NCI-H1092 treated with DMSO at 0.1 percent for 48 hours (cell line): ENCODE measurements at regions not wholly inside any gene's neighbourhood (a gene's known extent, or its start where the extent isn't known, plus 50 kb on each side); places are given as distances from the start of the nearest gene placed in this dataset.

ENCODE experiments used
- DNase-seq: peaks from one replicate; lab custom pipeline; 2025; lab: John Stamatoyannopoulos, UW

DNA sequence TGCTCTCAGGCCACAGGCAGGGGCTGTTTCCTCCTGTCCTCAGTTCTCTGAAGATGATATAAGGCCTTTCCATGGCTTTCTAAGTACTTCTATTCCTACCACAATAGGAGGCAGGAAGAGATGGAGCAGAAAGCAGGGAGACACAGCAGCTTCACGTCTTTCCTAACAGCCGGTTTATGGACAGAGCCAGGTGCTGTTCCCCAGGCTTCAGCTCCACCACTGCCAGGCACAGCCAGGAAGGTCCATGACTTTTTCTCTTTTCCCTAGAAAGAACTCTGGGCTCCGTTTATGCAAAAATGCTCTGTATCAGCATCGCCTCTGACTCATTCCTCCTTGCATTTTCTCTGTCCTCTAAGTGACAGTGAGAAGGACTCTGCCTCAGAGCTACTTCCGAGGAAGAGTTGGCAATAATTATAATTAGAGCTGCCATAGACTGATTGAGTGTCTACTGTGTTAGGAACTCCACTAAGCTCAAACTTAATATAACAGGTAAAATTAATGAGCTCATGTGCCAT lies 478.5 kb downstream of the RASEF start:
- DNase-seq: no peak

DNA sequence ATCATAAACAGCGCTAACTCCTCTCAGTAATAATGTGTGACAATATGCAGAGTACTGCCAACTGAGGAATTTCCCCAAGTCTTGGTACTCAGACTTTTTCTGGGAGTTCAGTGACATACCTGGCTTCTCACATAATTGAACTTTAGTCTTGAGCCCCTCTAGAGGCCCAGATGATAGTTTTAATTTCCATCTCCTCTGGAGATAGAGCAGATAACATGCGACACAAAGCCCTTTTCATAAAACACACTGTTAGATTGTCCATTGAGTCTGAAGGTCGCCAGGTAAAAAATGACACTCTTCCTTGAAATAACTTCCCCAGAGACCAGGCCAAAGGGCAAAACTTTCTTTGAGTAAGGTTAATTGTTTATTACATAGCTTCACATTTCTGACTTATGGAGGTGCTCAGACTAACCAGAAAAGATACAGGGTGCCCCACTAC lies 476.0 kb downstream of the RASEF start:
- no peak for DNase-seq

DNA sequence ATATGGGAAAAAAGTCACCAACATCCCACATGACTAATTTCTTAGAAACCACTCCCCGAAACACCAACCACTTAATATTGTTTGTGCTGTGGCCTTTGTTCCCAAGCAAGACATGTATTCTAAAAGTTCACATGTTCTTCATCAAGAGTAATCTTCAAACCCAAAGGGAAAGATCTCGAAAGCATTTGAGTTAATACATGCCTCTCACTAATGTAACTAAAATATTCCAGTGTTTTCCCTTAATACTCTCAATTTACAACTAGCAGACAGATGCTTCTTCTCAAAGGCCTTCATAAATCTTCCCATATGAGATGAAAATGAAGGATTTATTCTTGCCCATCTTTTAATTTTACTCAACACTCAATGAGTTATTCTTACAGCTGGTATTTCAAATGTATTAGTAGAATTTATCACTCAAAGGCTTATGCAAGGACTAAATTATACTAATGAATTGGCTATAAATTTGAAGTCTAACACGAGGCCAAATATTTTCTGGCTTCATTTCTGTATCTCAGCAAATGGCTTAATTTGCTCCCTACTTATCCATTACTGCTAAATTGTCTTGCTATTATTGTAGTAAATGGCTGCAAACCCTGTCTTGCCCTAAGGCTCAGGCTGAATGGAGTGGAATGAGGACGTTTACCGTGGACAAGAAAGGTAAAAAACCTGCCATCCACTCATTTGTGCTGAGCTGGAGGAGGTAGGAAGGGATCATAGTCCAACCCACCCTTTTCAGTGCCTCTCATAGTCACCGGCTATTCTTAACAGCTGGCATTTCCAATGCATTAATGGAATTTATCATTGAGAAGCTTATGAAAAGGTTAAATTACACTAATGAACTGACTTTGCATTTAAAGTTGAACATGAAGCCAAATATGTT lies 474.4 kb downstream of the RASEF start:
- DNase-seq: no peak

DNA sequence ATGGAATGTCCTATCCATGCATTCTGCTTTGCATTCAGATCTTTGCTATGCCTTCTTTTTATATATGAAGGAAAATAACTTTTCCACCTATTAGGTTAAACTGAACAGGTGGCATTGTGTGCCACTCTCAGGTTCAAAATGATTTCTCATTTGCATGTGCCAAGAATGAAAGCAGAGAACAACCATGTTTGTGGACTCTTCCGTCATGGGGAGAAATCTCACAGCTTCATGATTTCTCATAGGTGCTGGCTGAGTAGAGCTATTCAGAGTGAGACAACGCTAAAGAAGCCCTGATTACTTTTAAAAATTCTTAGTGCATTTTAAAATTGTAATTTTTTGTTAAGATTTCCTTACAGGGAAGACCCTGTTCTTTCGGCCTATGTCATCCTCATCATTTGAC lies 472.1 kb downstream of the RASEF start:
- no peak for DNase-seq

DNA sequence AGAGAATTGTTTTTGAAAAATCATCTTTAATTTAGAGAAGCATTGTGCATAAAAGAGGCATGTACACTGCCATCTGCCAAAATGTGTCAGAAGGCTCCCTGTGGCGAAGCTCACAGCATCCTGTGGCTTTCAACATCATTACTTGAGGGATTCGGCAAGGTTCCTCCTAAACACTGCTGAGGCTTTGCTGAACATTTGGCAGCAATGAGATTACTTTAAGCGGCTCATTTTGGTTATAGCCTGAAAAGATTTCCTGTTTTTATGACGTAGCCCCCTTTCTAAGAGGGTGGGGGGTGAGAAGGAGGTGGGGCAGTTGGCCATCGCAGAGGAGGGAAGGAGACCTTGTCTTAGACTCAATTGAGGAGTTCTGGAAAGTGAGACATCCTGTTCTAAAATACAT lies 469.4 kb downstream of the RASEF start:
- no peak for DNase-seq

DNA sequence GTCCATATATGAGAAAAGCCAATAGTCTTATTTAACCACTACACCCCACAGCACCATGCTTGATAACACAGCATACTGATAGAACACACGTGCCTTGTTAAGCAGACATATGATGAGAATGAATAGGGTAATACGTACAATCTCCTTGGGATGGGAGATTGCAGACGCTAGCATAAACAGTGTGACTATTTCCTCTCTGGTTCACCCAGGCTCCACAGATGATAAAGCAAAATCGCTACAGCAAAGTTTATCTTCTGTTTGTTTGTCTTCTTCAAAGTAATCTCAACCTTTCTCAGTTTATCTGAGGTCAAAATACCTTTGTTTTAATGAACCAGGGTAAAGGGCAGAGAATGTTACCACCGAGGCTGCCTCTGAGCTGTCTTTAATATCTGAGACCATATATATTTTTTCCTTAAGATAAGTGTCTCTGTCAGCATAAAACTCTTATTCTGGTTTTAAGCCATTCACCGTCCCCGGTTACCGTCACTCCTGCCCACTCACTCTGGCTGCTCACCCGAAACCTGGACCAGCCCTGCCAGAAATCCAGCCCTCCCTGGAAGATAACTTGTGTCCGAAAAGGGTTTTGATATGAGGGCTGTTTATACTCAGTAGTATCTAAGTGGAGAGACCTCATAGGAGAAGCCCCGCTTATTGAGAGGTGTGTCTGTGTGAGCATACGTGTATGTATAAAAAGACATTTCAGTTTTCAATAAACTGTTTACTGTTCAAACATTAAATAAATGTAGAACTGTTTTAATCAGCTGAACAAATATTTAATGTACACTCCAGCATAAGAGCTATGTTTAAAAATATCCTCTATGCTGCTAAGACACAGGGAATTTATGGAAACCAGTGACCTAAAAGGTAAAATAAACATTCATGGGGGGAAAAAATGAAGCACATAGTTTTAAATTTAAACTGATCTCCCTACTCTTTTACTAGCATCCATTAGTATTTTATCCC lies 465.4 kb downstream of the RASEF start:
- DNase-seq: peak; percentile 83

DNA sequence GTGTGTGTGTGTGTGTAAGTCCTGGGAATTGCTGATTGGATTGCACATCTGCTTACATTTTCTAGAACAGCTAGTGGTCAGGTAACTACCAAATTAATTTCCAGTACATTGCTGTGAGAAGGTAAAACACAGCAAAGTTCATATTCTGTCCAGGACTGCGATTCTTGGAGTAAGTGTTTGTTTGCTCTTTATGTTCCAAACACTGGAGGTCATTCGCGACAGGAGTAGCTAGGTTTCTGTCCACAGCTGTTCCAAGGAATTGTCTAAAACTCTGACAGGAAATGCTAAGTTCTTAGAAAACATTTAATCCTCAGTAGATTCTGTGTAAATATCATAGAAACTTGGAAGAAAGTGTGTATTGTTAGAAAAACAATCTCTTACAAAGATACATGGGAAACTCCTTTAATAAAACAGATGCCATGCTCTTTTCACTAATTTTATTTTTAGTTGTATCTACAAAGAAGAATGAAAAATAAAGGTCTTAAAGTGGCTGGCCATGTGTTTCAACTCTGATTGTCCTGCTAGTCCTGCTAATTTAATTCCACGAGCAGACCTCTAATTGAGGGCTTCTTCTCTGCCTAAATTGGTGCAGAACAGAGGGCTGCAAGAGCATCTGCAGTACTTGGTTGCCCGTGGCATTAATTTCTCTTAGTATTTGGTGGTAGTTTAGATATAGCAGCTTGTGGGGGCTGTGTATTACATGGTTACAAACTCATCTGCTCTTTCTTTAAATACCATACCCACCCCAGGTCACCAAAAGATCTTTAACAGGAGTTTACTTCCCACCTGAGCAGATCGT lies 464.5 kb downstream of the RASEF start:
- DNase-seq: peak; percentile 50

DNA sequence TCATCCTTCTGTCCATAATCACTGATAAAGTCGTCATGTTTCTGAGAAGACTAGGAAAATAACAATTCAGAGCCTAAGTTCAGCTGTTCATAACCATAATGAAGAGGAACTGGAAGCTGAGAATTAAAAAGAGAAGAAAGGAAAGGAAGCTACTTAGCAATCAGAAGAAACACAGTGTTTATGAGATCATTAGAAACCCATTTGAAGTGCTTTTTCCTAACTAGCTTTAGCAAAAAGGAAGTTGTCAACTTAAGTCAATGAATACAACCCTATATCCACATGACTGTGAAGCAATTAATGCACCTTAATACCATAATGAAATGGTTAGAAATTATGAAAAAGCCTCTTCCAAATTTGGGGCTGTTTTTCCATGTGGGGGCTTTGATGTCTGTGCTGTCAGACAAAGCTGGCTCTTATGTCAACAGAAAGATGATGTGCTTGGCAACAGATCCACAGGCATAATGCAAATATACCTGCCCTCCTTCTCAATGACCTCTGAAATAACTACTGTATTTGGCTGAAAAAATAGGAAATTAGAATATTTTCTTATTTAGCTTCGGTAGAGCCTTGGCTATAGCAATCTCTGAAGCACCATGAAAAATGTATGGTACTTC lies 463.5 kb downstream of the RASEF start:
- peak; percentile 72 for DNase-seq

DNA sequence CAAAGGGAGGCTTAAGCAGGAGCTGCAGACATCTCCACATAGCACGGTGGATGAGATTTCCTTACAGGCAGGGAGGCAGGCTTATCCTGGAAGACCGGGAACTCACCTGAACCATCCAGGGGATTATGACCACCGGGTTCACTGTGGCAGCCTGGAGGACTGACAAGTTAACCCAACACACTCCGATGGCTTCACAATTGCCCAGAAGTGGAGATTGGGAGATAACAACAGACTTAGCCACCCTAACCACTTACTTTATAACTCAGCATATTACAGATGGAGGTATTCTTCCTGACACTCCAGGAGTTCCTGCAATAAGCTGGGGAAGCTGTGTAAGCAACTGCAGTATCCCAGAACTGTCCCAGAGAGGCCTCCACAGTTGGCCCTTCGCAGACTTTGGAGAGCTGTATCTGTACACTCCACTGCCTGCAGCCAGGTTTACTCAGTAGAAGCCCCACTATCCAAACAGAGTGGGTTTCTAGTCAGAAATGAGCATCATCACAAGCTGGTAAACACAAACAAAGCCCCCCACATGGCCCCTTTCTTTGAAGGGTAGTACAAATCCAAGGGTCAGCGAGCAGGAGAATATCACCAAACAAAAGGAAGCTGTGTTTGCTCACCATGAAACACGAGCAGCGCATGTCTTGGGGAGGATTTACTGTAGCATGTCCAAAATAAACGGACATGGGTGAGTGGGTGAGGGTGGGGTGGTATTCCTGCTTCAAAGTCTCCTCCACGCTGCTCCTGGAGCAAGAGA lies 462.2 kb downstream of the RASEF start:
- DNase-seq: peak; percentile 72

DNA sequence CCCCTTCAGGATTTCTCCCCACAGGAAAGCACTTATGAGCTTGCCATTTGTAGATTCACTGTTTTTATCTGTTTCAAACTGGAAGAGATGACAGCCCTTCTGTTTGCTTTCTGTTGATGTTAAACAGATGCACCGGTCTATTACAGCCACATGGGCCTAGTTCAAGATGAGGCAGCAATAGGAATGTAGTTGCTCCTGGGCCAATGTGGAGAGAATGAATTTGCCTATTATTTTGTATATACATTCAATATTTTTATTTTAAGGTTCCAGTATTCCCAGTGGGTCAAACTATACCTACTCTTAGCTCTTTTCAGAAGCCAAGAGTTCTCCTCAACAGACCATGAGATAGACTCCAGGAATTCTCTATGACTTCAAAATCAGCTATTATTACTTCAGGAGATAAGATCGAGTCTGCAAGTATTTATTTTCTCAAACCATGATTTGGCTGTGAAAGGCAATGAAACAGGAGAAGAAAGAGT lies 461.6 kb downstream of the RASEF start:
- no peak for DNase-seq

DNA sequence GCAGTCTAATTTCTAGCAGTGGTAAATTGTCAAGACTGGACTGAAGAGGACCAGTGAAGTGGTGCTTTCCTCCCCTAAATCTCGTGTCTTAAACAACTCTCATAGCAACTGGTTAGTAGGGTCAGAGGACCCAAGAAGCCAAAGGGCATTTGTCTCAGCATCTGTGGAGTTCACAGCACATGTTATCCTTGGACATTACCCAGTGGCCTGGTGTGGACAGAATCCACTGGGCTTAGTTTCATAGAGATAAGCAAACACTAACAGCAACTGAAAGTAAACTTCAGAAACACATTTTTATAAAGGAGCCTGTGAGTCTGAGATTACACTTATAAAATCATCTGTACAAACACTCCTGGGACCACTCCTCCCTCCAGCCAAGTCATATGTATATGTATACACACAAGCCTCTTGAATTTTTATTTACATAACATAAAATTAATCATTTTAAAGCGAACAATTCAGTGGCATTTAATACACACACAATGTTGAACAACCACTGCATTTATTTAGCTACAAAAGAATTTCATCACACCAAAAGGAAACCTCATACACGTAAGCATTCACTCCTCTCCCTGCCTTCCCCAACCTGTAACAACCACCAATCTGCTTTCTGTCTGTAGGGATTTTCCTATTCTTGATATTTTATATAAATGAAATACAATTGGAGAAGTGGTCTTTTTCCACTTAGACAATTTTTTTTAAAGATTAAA lies 457.8 kb downstream of the RASEF start:
- peak; percentile 28 for DNase-seq

DNA sequence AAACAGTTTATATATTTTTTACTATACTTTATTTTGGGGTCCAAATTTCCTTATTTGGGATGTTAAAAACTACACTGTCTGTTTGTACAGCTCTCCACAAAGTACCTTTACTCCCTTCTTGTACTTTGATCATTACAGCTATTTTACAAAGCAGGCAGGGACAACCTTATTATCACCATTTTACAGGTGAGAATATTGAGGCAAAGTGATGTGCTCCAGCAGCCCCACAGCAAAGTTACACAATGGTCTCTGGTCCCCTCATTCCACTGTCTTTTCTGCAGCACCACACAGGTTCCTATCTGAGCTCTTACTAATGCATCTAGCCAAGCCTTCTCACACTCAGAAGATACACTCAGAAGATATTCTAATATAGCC lies 457.3 kb downstream of the RASEF start:
- no peak for DNase-seq

DNA sequence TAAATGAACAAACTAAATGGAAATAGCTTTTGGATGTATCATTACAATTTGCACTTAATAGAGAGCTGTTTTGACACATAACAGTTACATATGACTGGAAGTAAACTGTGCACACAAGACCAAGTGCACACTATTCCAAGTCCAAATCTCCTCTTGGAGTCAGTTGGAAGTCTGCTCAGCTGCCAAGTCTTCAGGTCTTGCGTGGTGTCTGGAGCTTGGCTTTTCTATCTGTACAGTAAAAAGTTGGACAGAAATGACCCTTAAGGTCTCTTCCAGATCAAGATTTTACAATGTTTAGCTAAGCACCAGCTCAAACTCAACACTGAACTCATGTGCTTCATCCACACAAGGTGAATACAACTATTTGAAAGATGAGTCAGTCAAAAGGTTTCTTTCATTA lies 456.9 kb downstream of the RASEF start:
- DNase-seq: no peak

DNA sequence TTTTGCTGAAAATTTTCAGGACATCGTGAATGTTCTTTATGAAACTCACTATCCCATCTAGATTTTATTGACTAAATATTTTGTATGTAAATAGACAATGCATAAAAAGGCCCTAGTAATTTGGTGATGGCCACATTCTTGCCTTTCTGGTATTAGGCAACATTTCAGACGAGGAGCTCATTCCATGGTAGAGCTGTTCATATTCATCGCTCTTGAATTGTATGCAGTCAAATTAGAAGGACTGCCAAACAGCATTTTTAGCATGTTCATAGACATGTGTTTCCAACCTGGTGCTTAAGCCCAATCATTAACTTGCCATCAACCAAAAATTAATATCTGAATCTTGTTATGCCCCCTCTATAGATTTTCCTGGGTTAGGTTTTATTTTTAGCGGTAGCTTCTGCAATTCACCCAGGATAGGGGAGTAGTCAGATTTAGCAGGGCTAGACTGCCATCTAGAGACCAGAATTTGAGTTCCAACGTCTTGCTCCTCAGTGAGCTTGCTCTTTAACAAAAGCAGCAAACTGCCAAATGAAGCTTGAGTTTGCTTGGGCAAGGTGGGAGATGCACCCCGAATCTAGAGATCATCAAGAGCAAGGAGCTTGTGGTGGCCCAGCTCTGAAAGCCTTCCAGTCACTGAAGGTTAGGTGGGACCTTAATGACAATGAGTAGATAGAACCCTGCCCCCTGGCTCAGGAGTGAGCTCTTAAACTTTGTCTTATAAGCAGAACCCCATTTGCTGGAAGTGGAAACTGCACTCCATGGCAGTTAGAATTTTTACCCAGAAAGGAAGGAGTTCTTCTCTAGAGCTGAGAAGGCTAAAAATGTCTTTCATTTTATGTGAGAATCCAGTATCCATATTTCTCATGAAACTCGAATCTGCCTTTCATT lies 456.2 kb downstream of the RASEF start:
- peak; percentile 73 for DNase-seq

DNA sequence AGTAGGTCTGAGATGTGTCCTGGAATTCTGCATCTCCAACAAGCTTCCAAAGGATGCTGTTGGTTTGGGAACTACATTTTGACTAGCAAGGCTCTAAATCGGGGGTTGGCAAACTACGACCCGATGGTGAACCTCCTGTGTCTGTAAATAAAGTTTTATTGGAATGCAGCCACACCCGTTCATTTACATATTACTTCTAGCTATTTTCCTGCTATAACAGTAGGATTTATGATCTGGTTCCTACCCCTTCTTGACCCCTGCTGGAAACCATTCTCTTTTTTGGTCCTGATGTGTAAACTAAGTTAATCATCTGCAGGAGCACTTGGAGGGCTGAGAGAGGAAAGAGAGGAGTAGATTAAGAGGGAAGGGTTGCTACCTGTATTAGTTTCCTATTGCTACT lies 454.5 kb downstream of the RASEF start:
- no peak for DNase-seq

DNA sequence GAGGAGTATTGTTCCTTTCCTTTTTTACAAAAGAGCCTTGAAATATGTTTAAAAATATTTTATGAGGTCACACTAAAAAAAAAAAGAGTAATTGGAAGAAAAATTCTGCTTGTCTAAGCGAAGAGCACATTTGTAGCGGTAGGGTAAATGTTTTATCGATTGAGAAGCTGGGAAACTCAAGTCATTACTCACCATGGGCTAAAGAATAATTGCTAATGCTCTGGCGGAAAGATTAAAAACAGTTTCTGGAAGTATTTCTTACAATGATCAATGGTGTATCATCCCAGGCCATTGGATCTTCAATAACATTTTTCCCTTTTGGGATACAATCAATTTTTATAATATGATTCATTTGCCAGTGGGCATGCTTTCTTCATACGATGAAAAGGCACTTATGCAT lies 450.0 kb downstream of the RASEF start:
- no peak for DNase-seq

DNA sequence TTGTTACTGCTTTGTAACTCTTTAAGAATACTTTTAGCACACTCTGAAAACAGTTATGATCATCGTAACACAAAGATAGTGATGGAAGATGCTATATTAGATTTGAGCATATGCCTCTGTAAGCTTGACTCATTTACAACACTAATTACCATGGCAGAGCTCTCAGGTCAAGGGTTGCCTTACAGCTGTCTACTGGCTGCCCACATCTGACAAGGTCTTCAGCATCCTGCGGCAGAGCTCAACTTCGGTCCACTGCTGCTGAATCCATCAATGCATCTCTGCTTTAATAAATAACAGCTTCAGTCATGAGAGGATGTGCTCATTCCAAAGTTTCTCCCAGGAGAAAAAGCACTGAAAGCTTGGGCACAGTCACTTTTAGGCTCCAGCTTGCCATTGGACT lies 449.4 kb downstream of the RASEF start:
- DNase-seq: no peak

DNA sequence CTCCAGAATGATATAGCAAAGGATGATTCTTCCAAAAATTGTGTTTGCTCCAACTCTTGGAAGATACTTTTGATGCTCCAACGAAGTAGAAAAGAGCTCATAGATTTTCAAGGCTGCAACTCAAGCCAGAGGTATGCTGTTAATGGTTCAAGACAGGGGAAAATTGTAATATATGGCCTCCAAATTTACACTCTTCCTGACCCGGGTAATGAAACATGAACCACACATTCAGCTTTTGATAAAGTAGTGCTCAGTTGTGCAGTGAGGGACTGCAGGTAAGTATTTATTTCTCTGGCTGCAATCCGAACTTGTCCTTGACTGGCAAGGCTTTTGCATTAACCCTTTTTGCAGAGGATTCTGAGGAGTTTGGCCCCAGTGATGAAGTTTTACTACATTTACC lies 446.4 kb downstream of the RASEF start:
- no peak for DNase-seq

DNA sequence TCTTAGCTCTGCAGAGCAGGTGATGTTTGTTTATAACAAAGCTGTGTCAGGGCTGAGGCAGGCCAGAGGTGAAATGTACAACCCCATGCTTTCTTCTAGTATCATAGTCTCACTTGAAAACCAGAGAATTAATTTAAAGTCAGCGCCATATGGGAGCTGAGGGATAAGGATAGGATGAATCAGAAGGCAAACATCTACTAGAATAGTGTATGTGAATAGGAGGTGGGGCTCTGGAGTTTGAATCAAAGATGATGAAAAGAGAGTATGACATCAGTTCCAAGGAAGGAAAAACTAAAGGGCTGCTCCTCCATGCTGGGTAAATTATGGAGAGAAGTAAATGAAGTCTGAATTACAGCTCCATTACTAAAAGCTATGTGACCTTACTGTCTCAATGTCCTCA lies 441.5 kb downstream of the RASEF start:
- peak; percentile 46 for DNase-seq
